WTC11 (cell line): ENCODE measurements at regions not wholly inside any gene's neighbourhood (a gene's known extent, or its start where the extent isn't known, plus 50 kb on each side); places are given as distances from the start of the nearest gene placed in this dataset.
A peak's percentile ranks its signal among the peaks of the same experiment; 100 is the strongest.

ENCODE experiments used
- ATAC-seq: fragments of 200-7000 bp; cut with Tn5 transposase; 2 replicates; pipeline ENCODE4 v1.10.0; 2021; ENCODE audit warnings: mild to moderate bottlenecking, moderate library complexity
- CTCF ChIA-PET: fragments of 300-600 bp; sonication (Branson Sonifier 250); formaldehyde crosslinking; loops from one replicate; lab custom pipeline; 2021; ENCODE audit warnings: antibody characterized with exemption; lab: Charles Lee
- POLR2A ChIA-PET: fragments of 350-600 bp; sonication (Branson Sonifier 250); formaldehyde crosslinking; loops from one replicate; lab custom pipeline; 2021; ENCODE audit warnings: antibody characterized with exemption; lab: Charles Lee
- DNase-seq: peaks from one replicate; pipeline ENCODE4 v3.0.0; 2021; ENCODE audit warnings: low spot score
- H3K27ac Mint-ChIP-seq: 2 replicates; pipeline ENCODE4 v1.8.0; 2021; ENCODE audit warnings: mixed read lengths
- H3K27me3 Mint-ChIP-seq: 2 replicates; pipeline ENCODE4 v1.8.0; 2021; ENCODE audit warnings: low read depth, mild to moderate bottlenecking, moderate library complexity, mixed read lengths
- H3K36me3 Mint-ChIP-seq: 2 replicates; pipeline ENCODE4 v1.8.0; 2021; ENCODE audit warnings: mixed read lengths
- H3K4me1 Mint-ChIP-seq: 2 replicates; pipeline ENCODE4 v1.8.0; 2022; ENCODE audit warnings: mixed read lengths
- H3K4me3 Mint-ChIP-seq: 2 replicates; pipeline ENCODE4 v1.8.0; 2021; ENCODE audit warnings: mild to moderate bottlenecking, moderate library complexity, mixed read lengths
- H3K9me3 Mint-ChIP-seq: 2 replicates; pipeline ENCODE4 v1.8.0; 2021; ENCODE audit warnings: mixed read lengths
- ARID4B ChIP-seq: sonication (generic); formaldehyde crosslinking; IDR thresholded peaks from 2 replicates; pipeline ENCODE4 v1.8.0; 2023; ENCODE audit warnings: missing genetic modification reagents, mild to moderate bottlenecking, borderline replicate concordance
- CREM ChIP-seq: sonication (generic); formaldehyde crosslinking; IDR thresholded peaks from 2 replicates; pipeline ENCODE4 v1.8.1; 2022; ENCODE audit warnings: mild to moderate bottlenecking, missing genetic modification reagents, moderate library complexity
- ESRRA ChIP-seq: sonication (generic); formaldehyde crosslinking; IDR thresholded peaks from 2 replicates; pipeline ENCODE4 v1.8.1; 2022; ENCODE audit warnings: mild to moderate bottlenecking, missing genetic modification reagents, borderline replicate concordance
- FOXJ3 ChIP-seq: sonication (generic); formaldehyde crosslinking; IDR thresholded peaks from 2 replicates; pipeline ENCODE4 v1.9.0; 2021; ENCODE audit warnings: missing genetic modification reagents, mild to moderate bottlenecking, borderline replicate concordance
- GRHL2 ChIP-seq: fragments of 250-450 bp; sonication (Bioruptor Pico); IDR thresholded peaks from 2 replicates; pipeline ENCODE4 v1.8.0; 2022; ENCODE audit warnings: mild to moderate bottlenecking, moderate library complexity; ENCODE audit not compliant: insufficient replicate concordance, severe bottlenecking
- IRF1 ChIP-seq: sonication (generic); formaldehyde crosslinking; IDR thresholded peaks from 2 replicates; pipeline ENCODE4 v1.8.0; 2023; ENCODE audit warnings: missing genetic modification reagents
- JUN ChIP-seq: sonication (generic); formaldehyde crosslinking; IDR thresholded peaks from 2 replicates; pipeline ENCODE4 v1.8.0; 2023; ENCODE audit warnings: mild to moderate bottlenecking, missing genetic modification reagents
- MXD4 ChIP-seq: fragments of 250-450 bp; sonication (Bioruptor Pico); IDR thresholded peaks from 2 replicates; pipeline ENCODE4 v1.8.0; 2021; ENCODE audit warnings: mild to moderate bottlenecking, moderate library complexity, borderline replicate concordance
- MYBL2 ChIP-seq: sonication (generic); formaldehyde crosslinking; IDR thresholded peaks from 2 replicates; pipeline ENCODE4 v1.8.1; 2023; ENCODE audit warnings: mild to moderate bottlenecking, moderate library complexity, missing genetic modification reagents
- OVOL2 ChIP-seq: fragments of 250-450 bp; sonication (Bioruptor Pico); IDR thresholded peaks from 2 replicates; pipeline ENCODE4 v1.9.0; 2021; ENCODE audit warnings: mild to moderate bottlenecking, borderline replicate concordance
- SMAD3 ChIP-seq: sonication (generic); formaldehyde crosslinking; IDR thresholded peaks from 2 replicates; pipeline ENCODE4 v1.8.0; 2022; ENCODE audit warnings: missing genetic modification reagents, mild to moderate bottlenecking, borderline replicate concordance
- ZBTB21 ChIP-seq: sonication (generic); formaldehyde crosslinking; IDR thresholded peaks from 2 replicates; pipeline ENCODE4 v1.8.1; 2023; ENCODE audit warnings: mild to moderate bottlenecking, missing genetic modification reagents, borderline replicate concordance
- ZBTB43 ChIP-seq: sonication (generic); formaldehyde crosslinking; IDR thresholded peaks from 2 replicates; pipeline ENCODE4 v1.8.1; 2023; ENCODE audit warnings: mild to moderate bottlenecking, missing genetic modification reagents
- ZNF138 ChIP-seq: sonication (generic); formaldehyde crosslinking; conservative IDR thresholded peaks from 2 replicates; pipeline ENCODE4 v1.8.1; 2022; ENCODE audit warnings: mild to moderate bottlenecking, moderate library complexity, missing genetic modification reagents
- ZNF317 ChIP-seq: sonication (generic); formaldehyde crosslinking; IDR thresholded peaks from 2 replicates; pipeline ENCODE4 v1.8.1; 2023; ENCODE audit warnings: low read depth, mild to moderate bottlenecking, moderate library complexity, missing genetic modification reagents, borderline replicate concordance
- ZNF532 ChIP-seq: fragments of 250-450 bp; sonication (Bioruptor Pico); IDR thresholded peaks from 2 replicates; pipeline ENCODE4 v1.9.0; 2021; ENCODE audit warnings: mild to moderate bottlenecking, borderline replicate concordance
- ZNF671 ChIP-seq: fragments of 250-450 bp; sonication (Bioruptor Pico); IDR thresholded peaks from 2 replicates; pipeline ENCODE4 v1.8.0; 2021; ENCODE audit warnings: mild to moderate bottlenecking
- TF ChIP-seq, protein P1 (sequence below): sonication (generic); formaldehyde crosslinking; IDR thresholded peaks from 2 replicates; pipeline ENCODE4 v1.8.0; 2023; ENCODE audit warnings: mild to moderate bottlenecking, missing genetic modification reagents
- TF ChIP-seq, protein P2 (sequence below): fragments of 250-450 bp; sonication (Bioruptor Pico); IDR thresholded peaks from 2 replicates; pipeline ENCODE4 v1.9.0; 2021; ENCODE audit warnings: mild to moderate bottlenecking

GRCh38 chrX:110509755-110510532 lies 151.3 kb downstream of the RTL9 start:
- TF ChIP-seq, protein P1, sequence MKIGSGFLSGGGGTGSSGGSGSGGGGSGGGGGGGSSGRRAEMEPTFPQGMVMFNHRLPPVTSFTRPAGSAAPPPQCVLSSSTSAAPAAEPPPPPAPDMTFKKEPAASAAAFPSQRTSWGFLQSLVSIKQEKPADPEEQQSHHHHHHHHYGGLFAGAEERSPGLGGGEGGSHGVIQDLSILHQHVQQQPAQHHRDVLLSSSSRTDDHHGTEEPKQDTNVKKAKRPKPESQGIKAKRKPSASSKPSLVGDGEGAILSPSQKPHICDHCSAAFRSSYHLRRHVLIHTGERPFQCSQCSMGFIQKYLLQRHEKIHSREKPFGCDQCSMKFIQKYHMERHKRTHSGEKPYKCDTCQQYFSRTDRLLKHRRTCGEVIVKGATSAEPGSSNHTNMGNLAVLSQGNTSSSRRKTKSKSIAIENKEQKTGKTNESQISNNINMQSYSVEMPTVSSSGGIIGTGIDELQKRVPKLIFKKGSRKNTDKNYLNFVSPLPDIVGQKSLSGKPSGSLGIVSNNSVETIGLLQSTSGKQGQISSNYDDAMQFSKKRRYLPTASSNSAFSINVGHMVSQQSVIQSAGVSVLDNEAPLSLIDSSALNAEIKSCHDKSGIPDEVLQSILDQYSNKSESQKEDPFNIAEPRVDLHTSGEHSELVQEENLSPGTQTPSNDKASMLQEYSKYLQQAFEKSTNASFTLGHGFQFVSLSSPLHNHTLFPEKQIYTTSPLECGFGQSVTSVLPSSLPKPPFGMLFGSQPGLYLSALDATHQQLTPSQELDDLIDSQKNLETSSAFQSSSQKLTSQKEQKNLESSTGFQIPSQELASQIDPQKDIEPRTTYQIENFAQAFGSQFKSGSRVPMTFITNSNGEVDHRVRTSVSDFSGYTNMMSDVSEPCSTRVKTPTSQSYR (CRISPR knock-in tag), result no peak
- no peak for TF ChIP-seq IRF1 (CRISPR knock-in tag)
- no peak for TF ChIP-seq CREM (CRISPR knock-in tag)
- TF ChIP-seq MXD4, result no peak
- TF ChIP-seq OVOL2, result no peak
- TF ChIP-seq ZNF532 (CRISPR knock-in tag), result no peak
- no peak for TF ChIP-seq ZBTB21 (CRISPR knock-in tag)
- TF ChIP-seq, protein P2, sequence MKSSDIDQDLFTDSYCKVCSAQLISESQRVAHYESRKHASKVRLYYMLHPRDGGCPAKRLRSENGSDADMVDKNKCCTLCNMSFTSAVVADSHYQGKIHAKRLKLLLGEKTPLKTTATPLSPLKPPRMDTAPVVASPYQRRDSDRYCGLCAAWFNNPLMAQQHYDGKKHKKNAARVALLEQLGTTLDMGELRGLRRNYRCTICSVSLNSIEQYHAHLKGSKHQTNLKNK (CRISPR knock-in tag), result no peak
- no peak for TF ChIP-seq ZNF138 (CRISPR knock-in tag)
- no peak for TF ChIP-seq FOXJ3 (CRISPR knock-in tag)
- no peak for TF ChIP-seq ZNF671 (CRISPR knock-in tag)
- TF ChIP-seq ZNF317 (CRISPR knock-in tag), result no peak
- TF ChIP-seq MYBL2 (CRISPR knock-in tag), result no peak
- no peak for TF ChIP-seq JUN
- no peak for TF ChIP-seq ZBTB43 (CRISPR knock-in tag)
- TF ChIP-seq SMAD3 (CRISPR knock-in tag), result no peak
- no peak for TF ChIP-seq GRHL2 (CRISPR knock-in tag)
- TF ChIP-seq ARID4B (CRISPR knock-in tag), result no peak
- no peak for TF ChIP-seq ESRRA (CRISPR knock-in tag)
- H3K36me3 Mint-ChIP-seq, result peaks cover 8% of the 10 kb centered on the region

More at GRCh38 chrX:110509755-110510532, 151.3 kb downstream of the RTL9 start:
- H3K9me3 Mint-ChIP-seq, result peaks cover 9% of the 10 kb centered on the region
- POLR2A ChIA-PET, result no interaction called here
- ATAC-seq (peak; percentile 75), DNase-seq (no peak)
- H3K27me3 Mint-ChIP-seq, result peaks cover 13% of the 10 kb centered on the region
- no peak overlapping the region for H3K4me3 Mint-ChIP-seq
- CTCF ChIA-PET, result no interaction called here
- peaks cover 26% of the 10 kb centered on the region for H3K4me1 Mint-ChIP-seq
- H3K27ac Mint-ChIP-seq, result peak overlapping the region; percentile 97
